Mesodermal cell (in vitro differentiated cells): ENCODE measurements at regions not wholly inside any gene's neighbourhood (a gene's known extent, or its start where the extent isn't known, plus 50 kb on each side); places are given as distances from the start of the nearest gene placed in this dataset.

Experiments
- H3K27ac ChIP-seq: 2 replicates; pipeline ENCODE4 v1.7.0; 2013; ENCODE audit warnings: mild to moderate bottlenecking, low read depth, low read length, moderate library complexity; ENCODE audit not compliant: severe bottlenecking
- H3K36me3 ChIP-seq: 2 replicates; pipeline ENCODE4 v1.7.1; 2013; ENCODE audit warnings: mild to moderate bottlenecking, low read length, moderate library complexity; ENCODE audit not compliant: control insufficient read depth, insufficient read depth
- H3K4me1 ChIP-seq: one replicate; pipeline ENCODE4 v1.7.1; 2013; ENCODE audit warnings: mild to moderate bottlenecking, low read length; ENCODE audit not compliant: insufficient read depth, control insufficient read depth, poor library complexity, severe bottlenecking
- H3K4me3 ChIP-seq: 2 replicates; pipeline ENCODE4 v1.7.0; 2013; ENCODE audit warnings: low read length, control low read depth, mild to moderate bottlenecking; ENCODE audit not compliant: insufficient read depth, poor library complexity, severe bottlenecking; ENCODE audit errors: extremely low read depth
- H3K9me3 ChIP-seq: 2 replicates; pipeline ENCODE4 v1.7.1; 2013; ENCODE audit warnings: mild to moderate bottlenecking, low read length, moderate library complexity; ENCODE audit not compliant: control insufficient read depth
- WGBS, 2 experiments: methylation state at CpG; one replicate each; pipeline ENCODE4 v1.1.5; 2013; ENCODE audit warnings: missing lambda C conversion rate in 2 of 2; ENCODE audit not compliant: insufficient coverage in 2 of 2; 5-methylcytosine and 5-hydroxymethylcytosine counted together

- 93% methylated on average over 2 of the region's 3 CpGs; no CpG with 5 or more reads in 1 of the 2 experiments for WGBS, 2 experiments
- no peak overlapping the region for H3K27ac ChIP-seq
- no peaks in the 10 kb centered on the region for H3K4me1 ChIP-seq
- no peak overlapping the region for H3K4me3 ChIP-seq
- H3K9me3 ChIP-seq, result no peaks in the 10 kb centered on the region
- no peaks in the 10 kb centered on the region for H3K36me3 ChIP-seq
Observed at GRCh38 chrX:140933016-140933415, 69.4 kb upstream of the SPANXB1 start.

- Histone ChIP-seq H3K36me3 (no peaks in the 10 kb centered on the region), H3K4me1 (no peaks in the 10 kb centered on the region), H3K4me3 (no peak overlapping the region), H3K27ac (no peak overlapping the region), H3K9me3 (no peaks in the 10 kb centered on the region)
- 89% methylated on average over 3 of the region's 6 CpGs; no CpG with 5 or more reads in 1 of the 2 experiments for WGBS, 2 experiments
Observed at GRCh38 chrX:140933874-140934655, 68.3 kb upstream of the SPANXB1 start.

- H3K27ac ChIP-seq, result no peak overlapping the region
- H3K36me3 ChIP-seq, result no peaks in the 10 kb centered on the region
- WGBS, 2 experiments, result no CpG with 5 or more reads among the region's 2 CpGs
Observed at GRCh38 chrX:140943513-140943912, 58.9 kb upstream of the SPANXB1 start.

GRCh38 chrX:140944710-140945109 lies 57.7 kb upstream of the SPANXB1 start:
- H3K27ac ChIP-seq, result no peak overlapping the region
- WGBS, 2 experiments, result no CpG with 5 or more reads among the region's 3 CpGs
- no peaks in the 10 kb centered on the region for H3K36me3 ChIP-seq
- H3K4me3 ChIP-seq, result no peak overlapping the region
- H3K4me1 ChIP-seq, result no peaks in the 10 kb centered on the region
- no peaks in the 10 kb centered on the region for H3K9me3 ChIP-seq

More at GRCh38 chrX:140943513-140943912, 58.9 kb upstream of the SPANXB1 start:
- H3K4me1 ChIP-seq, result no peaks in the 10 kb centered on the region
- no peaks in the 10 kb centered on the region for H3K9me3 ChIP-seq
- H3K4me3 ChIP-seq, result no peak overlapping the region

GRCh38 chrX:140948827-140949226 lies 53.6 kb upstream of the SPANXB1 start:
- H3K9me3 ChIP-seq, result no peaks in the 10 kb centered on the region
- no peak overlapping the region for H3K27ac ChIP-seq
- no CpG with 5 or more reads among the region's 5 CpGs for WGBS, 2 experiments
- no peaks in the 10 kb centered on the region for H3K36me3 ChIP-seq
- no peak overlapping the region for H3K4me3 ChIP-seq
- no peaks in the 10 kb centered on the region for H3K4me1 ChIP-seq

GRCh38 chrX:140949233-140949632 lies 53.2 kb upstream of the SPANXB1 start:
- Histone ChIP-seq H3K36me3 (no peaks in the 10 kb centered on the region), H3K4me3 (no peak overlapping the region), H3K9me3 (no peaks in the 10 kb centered on the region), H3K4me1 (no peaks in the 10 kb centered on the region), H3K27ac (no peak overlapping the region)
- WGBS, 2 experiments, result 92 to 93% methylated on average over 3 to 4 of the region's 5 CpGs
